ENCODE measurements at regions not wholly inside any gene's neighbourhood (a gene's known extent, or its start where the extent isn't known, plus 50 kb on each side); places are given as distances from the start of the nearest gene placed in this dataset.

DNA sequence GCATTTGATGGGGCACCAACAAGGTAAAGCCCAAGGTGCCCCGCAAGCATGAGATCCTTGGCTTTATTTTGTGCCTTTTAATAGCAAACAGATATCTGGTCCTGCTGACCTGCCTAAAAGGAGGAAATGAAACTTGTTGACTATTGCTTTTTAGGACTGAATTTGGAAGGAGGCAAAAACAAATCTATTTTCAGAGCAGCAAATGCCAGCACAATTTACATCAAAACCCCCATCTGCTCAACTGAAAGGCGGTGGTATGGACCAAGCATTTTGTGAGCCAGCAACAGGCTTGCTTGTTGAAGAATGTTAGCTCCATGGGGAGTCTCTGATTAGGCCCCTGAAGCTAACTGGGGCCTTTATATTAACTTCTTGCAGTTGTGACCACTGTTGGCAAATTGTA, 192.6 kb upstream of the E2F8 start:
- Histone ChIP-seq H4K20me1 (ENCODE audit: insufficient read depth, low read length) (peaks cover 11% of the 10 kb centered on the region), H3K79me2 (ENCODE audit: low read length) (no peaks in the 10 kb centered on the region), H2AFZ (ENCODE audit: low read depth, low read length) (no peak overlapping the region), H3K27me3 (ENCODE audit: low read depth, low read length) (peaks cover 95% of the 10 kb centered on the region), H3K36me3 (replicated peaks; ENCODE audit: low read depth, low read length) (no peaks in the 10 kb centered on the region), H3K9me3 (ENCODE audit: insufficient read depth, low read length) (no peaks in the 10 kb centered on the region), H3K4me1 (ENCODE audit: low read length) (peaks cover 17% of the 10 kb centered on the region), H3K27ac (ENCODE audit: low read length) (no peak overlapping the region), H3K4me2 (ENCODE audit: low read length) (no peak overlapping the region), H3K4me3 (ENCODE audit: low read length) (no peak overlapping the region), H3K9ac (ENCODE audit: low read length) (no peak overlapping the region)
- TF ChIP-seq EZH2phosphoT487 (IDR thresholded peaks at IDR 0.05; ENCODE audit: low read depth), result no peak
- TF ChIP-seq, protein P1, sequence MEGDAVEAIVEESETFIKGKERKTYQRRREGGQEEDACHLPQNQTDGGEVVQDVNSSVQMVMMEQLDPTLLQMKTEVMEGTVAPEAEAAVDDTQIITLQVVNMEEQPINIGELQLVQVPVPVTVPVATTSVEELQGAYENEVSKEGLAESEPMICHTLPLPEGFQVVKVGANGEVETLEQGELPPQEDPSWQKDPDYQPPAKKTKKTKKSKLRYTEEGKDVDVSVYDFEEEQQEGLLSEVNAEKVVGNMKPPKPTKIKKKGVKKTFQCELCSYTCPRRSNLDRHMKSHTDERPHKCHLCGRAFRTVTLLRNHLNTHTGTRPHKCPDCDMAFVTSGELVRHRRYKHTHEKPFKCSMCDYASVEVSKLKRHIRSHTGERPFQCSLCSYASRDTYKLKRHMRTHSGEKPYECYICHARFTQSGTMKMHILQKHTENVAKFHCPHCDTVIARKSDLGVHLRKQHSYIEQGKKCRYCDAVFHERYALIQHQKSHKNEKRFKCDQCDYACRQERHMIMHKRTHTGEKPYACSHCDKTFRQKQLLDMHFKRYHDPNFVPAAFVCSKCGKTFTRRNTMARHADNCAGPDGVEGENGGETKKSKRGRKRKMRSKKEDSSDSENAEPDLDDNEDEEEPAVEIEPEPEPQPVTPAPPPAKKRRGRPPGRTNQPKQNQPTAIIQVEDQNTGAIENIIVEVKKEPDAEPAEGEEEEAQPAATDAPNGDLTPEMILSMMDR (IDR thresholded peaks at IDR 0.05; ENCODE audit: low read depth, low read length), result no peak

DNA sequence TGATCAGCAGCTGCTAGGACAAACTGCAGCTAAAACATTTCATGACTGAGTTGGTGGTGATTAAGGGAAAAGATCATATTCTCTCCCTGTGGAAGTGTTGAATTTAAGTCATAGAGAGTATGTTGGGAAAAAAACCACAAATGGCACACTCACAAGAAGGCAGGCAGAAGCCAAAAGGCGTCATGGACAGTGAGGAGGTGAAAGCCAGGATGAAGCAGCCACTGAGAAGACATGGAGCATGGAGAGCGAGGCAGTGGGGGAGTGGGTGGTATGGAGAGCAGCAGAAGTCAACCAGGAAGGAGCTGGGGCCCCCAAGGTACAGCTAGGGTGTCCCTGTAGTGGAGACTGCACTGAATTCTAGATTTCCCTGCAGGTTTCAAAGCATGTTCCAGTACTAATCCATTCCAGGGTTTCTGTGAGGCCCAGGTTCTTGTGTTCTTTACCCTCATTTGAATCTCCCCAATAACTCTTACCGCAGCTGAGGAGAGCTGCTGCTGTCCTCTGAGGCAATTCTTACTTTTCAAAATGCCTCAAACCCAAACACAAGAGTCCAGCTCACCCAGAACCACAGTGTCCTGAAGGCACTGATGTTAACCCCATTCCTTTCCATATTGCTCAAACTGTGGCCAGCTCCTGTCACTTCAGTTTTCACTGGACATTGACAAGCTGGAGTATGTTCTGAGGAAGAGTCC, 191.8 kb upstream of the E2F8 start:
- no peaks in the 10 kb centered on the region for H3K79me2 ChIP-seq (ENCODE audit: low read length)
- no peak for TF ChIP-seq EZH2phosphoT487 (IDR thresholded peaks at IDR 0.05; ENCODE audit: low read depth)
- TF ChIP-seq, protein P1 (IDR thresholded peaks at IDR 0.05; ENCODE audit: low read depth, low read length), result no peak
- no peaks in the 10 kb centered on the region for H3K36me3 ChIP-seq (replicated peaks; ENCODE audit: low read depth, low read length)
- H3K4me3 ChIP-seq (ENCODE audit: low read length), result no peak overlapping the region
- no peak overlapping the region for H3K27ac ChIP-seq (ENCODE audit: low read length)
- H3K4me2 ChIP-seq (ENCODE audit: low read length), result no peak overlapping the region
- H3K9ac ChIP-seq (ENCODE audit: low read length), result no peak overlapping the region
- peaks cover 11% of the 10 kb centered on the region for H4K20me1 ChIP-seq (ENCODE audit: insufficient read depth, low read length)
- peaks cover 95% of the 10 kb centered on the region for H3K27me3 ChIP-seq (ENCODE audit: low read depth, low read length)
- H3K9me3 ChIP-seq (ENCODE audit: insufficient read depth, low read length), result no peaks in the 10 kb centered on the region
- peaks cover 17% of the 10 kb centered on the region for H3K4me1 ChIP-seq (ENCODE audit: low read length)
- H2AFZ ChIP-seq (ENCODE audit: low read depth, low read length), result no peak overlapping the region

DNA sequence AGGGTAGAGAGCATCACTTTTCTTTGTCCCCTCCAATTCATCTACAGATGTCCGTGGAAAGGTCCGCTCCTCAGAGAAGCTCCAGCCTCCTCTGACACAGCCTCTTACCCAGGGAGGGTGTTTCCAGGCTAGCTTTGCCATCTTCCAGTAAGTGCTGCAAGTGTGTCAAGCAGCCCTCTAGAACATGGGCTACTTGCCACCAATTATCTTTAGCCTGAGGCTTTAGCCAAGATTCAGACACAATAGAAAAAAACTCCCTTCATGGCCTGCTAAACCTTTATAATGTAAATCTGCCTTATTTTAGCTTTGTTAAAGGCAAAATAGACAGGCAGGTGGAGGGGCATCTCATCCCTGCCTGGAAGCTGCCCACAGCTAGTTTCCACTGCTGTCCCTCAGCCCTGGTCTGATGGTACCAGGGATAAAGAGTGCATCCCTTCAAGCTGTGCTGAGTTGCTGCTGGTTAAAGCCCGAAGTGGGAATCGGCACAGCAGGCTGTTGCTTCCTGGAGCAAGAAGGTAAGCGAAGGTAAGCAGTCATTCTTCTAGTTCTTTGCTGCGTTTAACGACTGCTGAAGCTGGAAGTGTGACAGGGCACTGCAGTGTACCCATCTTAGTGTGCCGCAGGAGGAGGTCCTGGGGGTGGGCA, 190.1 kb upstream of the E2F8 start:
- Histone ChIP-seq H3K27me3 (ENCODE audit: low read depth, low read length) (peaks cover 92% of the 10 kb centered on the region), H3K4me1 (ENCODE audit: low read length) (peaks cover 12% of the 10 kb centered on the region), H3K27ac (ENCODE audit: low read length) (no peak overlapping the region), H3K4me2 (ENCODE audit: low read length) (no peak overlapping the region), H3K79me2 (ENCODE audit: low read length) (no peaks in the 10 kb centered on the region), H3K4me3 (ENCODE audit: low read length) (no peak overlapping the region), H3K9me3 (ENCODE audit: insufficient read depth, low read length) (no peaks in the 10 kb centered on the region), H3K36me3 (replicated peaks; ENCODE audit: low read depth, low read length) (no peaks in the 10 kb centered on the region), H4K20me1 (ENCODE audit: insufficient read depth, low read length) (peaks cover 10% of the 10 kb centered on the region), H2AFZ (ENCODE audit: low read depth, low read length) (no peak overlapping the region), H3K9ac (ENCODE audit: low read length) (no peak overlapping the region)
- TF ChIP-seq, protein P1 (IDR thresholded peaks at IDR 0.05; ENCODE audit: low read depth, low read length), result no peak
- TF ChIP-seq EZH2phosphoT487 (IDR thresholded peaks at IDR 0.05; ENCODE audit: low read depth), result no peak

DNA sequence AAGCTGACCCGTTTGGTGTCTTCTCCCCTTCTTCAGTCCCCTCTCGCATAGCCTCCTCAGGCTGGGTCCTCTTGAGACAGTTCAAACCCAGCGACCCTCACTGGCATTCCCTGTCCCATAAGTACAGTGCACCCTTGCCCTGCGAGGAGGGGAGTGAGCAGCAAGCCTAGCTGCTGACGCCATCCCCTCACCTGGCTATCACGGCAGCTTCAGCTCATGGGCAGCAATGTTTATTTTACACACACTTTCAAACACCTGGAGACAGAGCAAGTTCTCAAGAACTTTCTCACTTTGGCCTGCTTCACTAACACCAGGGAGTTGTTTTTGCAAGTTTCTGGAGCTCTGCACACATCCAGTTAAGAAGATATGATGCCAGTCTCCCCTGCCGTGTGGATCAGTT, 189.6 kb upstream of the E2F8 start:
- peaks cover 91% of the 10 kb centered on the region for H3K27me3 ChIP-seq (ENCODE audit: low read depth, low read length)
- no peak overlapping the region for H3K4me2 ChIP-seq (ENCODE audit: low read length)
- TF ChIP-seq, protein P1 (IDR thresholded peaks at IDR 0.05; ENCODE audit: low read depth, low read length), result no peak
- H2AFZ ChIP-seq (ENCODE audit: low read depth, low read length), result no peak overlapping the region
- no peak overlapping the region for H3K4me3 ChIP-seq (ENCODE audit: low read length)
- H4K20me1 ChIP-seq (ENCODE audit: insufficient read depth, low read length), result peaks cover 10% of the 10 kb centered on the region
- no peaks in the 10 kb centered on the region for H3K36me3 ChIP-seq (replicated peaks; ENCODE audit: low read depth, low read length)
- peaks cover 12% of the 10 kb centered on the region for H3K4me1 ChIP-seq (ENCODE audit: low read length)
- H3K27ac ChIP-seq (ENCODE audit: low read length), result no peak overlapping the region
- H3K79me2 ChIP-seq (ENCODE audit: low read length), result no peaks in the 10 kb centered on the region
- no peaks in the 10 kb centered on the region for H3K9me3 ChIP-seq (ENCODE audit: insufficient read depth, low read length)
- H3K9ac ChIP-seq (ENCODE audit: low read length), result no peak overlapping the region
